CD4-positive, alpha-beta T cell treated with Interferon alpha-2 for 1 hour (primary cell): ENCODE measurements at regions not wholly inside any gene's neighbourhood (a gene's known extent, or its start where the extent isn't known, plus 50 kb on each side); places are given as distances from the start of the nearest gene placed in this dataset.
"Not testable (repeated sequence)": the region's sequence is repeated elsewhere in the genome, so short reads cannot be mapped to it uniquely, and the experiment has no call there.

Experiments used
- DNase-seq, 2 donors: peaks; one replicate each; pipeline ENCODE4 v3.0.0-alpha.2; 2020 to 2022

- no peak for DNase-seq
Observed at GRCh38 chr12:74595696-74596095, 58.1 kb downstream of the ATXN7L3B start.

- no peak for DNase-seq
Observed at GRCh38 chr12:74598819-74599218, 61.2 kb downstream of the ATXN7L3B start.

DNA sequence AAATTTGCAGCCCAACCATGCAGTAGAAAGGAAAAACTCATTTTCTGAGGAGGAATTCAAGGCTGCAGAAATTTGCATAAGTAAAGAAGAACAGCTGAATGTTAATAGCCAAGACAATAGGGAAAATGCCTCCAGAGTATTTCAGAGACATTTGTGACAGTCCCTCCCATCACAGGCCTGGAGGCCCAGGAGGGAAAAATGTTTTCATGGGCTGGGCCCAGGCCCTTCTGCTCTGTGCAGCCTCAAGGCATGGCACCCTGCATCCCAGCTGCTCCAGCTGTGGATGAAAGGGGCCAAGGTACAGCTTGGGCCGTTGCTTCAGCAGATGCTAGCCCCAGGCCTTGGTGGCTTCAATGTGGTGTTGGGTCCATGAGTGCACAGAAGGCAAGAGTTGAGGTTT, 62.3 kb downstream of the ATXN7L3B start:
- DNase-seq: no peak

DNA sequence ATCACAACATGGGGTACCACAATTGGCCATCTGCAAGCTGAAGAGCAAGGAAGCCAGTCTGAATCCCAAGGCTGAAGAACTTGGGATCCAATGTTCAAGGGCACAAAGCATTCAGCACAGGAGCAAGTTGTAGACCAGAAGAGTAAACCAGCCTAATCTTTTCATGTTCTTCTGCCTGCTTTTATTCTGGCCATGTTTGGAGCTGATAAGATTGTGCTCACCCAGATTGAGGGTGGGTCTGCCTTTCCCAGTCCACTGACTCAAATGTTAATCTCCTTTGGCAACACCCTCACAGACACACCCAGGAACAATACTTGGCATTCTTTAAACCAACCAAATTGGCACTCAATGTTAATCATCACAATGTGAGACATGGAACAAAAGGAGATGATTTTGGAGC, 63.2 kb downstream of the ATXN7L3B start:
- not testable (repeated sequence) for DNase-seq

DNA sequence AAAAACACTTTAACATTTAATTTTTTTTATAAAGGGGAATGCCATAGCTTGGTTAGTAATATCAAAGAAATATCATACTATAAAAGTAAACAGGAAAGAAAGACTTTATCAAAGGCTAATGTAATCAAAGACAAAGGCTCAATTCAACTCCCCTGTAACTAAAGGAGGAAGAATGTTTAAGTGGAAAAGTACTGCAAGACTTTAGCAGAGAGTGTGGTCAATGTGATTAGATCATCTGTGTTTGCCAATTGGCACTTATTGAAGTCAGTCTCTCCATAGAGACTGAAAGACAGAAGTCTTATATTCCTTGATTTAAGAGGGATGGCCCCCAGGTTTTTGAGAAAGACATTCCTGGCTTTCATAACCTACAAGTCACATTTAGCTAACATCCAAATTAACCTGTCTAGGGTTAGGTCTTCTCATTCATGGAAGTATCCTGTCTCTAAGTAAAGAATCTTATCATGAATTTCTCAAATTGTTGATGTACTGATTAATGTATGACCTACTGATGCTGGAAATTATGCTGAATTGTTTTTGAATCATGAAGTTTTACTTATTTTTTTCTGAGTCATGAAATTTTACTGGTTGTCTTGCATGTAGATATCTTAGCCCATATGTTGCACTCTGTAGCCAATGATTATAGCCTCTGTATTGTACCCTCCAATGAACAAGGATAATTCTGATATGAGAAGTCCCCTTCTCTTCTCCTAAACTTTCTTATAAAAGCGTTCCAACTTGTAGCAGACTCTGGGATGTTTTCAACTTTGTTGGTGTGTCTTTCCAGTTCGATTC, 65.4 kb downstream of the ATXN7L3B start:
- no peak for DNase-seq

DNA sequence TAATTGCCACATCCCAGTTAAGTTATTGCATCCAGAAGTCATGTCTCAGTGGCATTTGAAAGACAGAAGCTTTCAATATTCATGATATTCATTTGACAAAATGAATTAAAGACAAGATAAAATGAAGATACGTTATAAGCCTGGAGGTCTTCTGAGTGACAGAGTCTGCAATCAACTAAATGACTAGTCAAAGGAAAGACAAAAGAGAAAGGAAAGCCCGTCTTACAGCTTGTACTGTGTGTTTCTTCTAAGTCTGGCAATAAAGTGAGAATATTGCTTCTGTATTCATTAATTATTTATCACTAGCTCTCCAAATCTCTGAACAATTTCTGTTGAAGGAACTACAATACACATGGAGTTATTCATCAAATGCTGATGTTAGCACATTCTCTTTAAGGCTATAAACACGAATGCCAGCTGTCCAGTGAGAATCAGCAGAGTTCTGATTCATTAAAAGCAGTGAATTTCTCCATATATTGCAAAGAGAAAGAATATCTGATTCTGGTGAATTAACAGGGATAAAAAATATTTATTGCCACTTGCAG, 70.7 kb downstream of the ATXN7L3B start:
- no peak for DNase-seq

- DNase-seq: no peak
Observed at GRCh38 chr12:74610711-74611110, 73.1 kb downstream of the ATXN7L3B start.

- DNase-seq: no peak
Observed at GRCh38 chr12:74614426-74614825, 76.8 kb downstream of the ATXN7L3B start.

GRCh38 chr12:74619084-74619483, 81.4 kb downstream of the ATXN7L3B start:
- DNase-seq: no peak

GRCh38 chr12:74619884-74620283, 82.2 kb downstream of the ATXN7L3B start:
- DNase-seq: no peak

- no peak for DNase-seq
Observed at GRCh38 chr12:74620921-74621320, 83.3 kb downstream of the ATXN7L3B start.

DNA sequence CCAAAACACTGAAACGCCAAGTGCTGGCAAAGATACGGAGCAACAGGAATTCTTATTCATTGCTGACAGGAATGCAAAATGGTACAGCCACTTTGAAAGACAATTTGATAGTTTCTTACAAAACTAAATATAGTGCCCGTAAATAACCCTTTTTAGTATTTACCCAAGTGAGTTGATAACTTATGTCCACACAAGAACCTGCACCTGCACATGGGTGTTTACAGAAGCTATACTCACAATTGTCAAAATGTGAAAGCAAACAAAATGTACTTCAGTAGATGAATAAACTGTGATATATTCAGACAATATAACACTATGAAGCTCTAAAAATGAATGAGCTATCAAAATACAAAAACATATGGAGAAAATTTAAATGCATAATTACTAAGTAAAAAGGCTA, 86.6 kb downstream of the ATXN7L3B start:
- no peak for DNase-seq

- DNase-seq: no peak
Observed at GRCh38 chr12:74626397-74626796, 88.8 kb downstream of the ATXN7L3B start.

- DNase-seq: no peak
Observed at GRCh38 chr12:74641262-74641661, 103.6 kb downstream of the ATXN7L3B start.

- DNase-seq: no peak
Observed at GRCh38 chr12:74641694-74642093, 104.1 kb downstream of the ATXN7L3B start.

DNA sequence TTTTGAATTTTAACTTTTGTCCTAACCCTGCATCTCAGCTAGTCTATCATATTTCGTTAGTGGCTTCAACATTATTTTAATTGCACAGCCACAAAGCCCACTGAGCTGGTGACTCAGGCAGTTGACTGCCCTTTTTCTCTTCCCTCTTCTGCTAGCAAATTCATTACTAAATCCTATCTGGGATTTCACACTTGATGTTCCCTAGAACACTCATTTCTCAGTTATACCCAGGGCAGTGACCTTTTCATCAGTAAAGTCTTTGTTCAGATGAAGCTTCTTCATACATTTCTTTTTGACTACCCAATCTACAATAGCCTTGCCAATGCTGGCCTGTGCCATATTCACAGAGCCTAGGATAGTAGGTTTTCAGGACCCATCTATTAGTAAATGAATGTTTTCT, 107.0 kb downstream of the ATXN7L3B start:
- no peak for DNase-seq

GRCh38 chr12:74646831-74647230, 109.2 kb downstream of the ATXN7L3B start:
- DNase-seq: no peak

GRCh38 chr12:74647256-74647655, 109.6 kb downstream of the ATXN7L3B start:
- no peak for DNase-seq

DNA sequence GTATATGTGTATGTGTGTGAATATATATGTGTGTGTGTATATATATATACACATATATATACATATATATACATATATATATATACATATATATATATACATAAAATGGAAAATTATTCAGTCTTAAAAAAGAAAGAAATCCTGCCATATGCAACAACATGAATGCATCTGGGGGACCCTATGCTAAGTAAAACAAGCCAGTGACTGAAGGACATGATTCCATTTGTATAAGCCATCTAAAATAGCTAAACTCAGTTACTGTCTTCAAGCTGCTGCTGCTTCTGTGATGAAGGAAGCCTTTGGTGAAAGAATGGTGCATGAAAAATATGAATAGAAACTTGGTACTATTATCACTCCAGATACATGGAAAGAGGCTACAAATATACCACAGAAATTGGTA, 118.6 kb downstream of the ATXN7L3B start:
- no peak for DNase-seq

- DNase-seq: no peak
Observed at GRCh38 chr12:74660442-74660841, 122.8 kb downstream of the ATXN7L3B start.

DNA sequence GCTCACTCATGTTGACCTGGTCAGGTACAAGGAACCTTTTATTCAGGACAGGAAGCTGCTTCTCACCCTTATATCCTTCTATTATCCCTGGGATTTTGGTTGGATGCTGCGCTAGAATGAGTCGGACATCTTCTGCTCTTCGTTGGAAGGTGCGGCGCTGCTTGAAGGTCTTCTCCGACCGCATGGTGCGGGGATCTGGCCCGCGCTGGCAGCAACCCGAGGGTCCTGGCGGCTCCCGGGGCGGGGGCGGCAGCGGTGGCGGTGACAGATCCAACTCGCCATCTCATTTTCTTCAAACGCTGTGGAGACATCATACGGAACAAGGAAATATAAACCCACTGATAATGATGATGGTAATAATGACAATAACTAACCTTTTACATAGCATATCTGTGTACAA, 126.3 kb downstream of the ATXN7L3B start:
- no peak for DNase-seq

- DNase-seq: no peak
Observed at GRCh38 chr12:74665690-74666089, 128.1 kb downstream of the ATXN7L3B start.

DNA sequence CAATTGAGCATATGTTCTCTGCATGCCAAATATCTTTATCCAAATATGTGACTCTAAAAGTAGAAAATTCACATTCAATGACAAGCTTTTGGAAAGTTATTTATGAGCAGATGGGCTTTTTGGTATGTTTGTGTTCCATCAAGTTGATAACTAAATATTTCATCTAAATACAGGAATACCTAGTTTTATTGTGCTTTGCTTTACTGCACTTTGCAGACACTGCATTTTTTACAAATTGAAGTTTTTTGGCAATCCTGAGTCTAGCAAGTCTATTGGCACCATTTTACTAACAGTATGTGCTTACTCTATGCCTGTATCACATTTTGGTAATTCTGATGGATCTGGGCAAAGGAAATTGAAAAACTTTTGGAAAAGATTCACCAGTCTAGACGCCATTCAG, 133.8 kb downstream of the ATXN7L3B start:
- DNase-seq: no peak

- not testable (repeated sequence) for DNase-seq
Observed at GRCh38 chr12:74676955-74677354, 139.3 kb downstream of the ATXN7L3B start.

DNA sequence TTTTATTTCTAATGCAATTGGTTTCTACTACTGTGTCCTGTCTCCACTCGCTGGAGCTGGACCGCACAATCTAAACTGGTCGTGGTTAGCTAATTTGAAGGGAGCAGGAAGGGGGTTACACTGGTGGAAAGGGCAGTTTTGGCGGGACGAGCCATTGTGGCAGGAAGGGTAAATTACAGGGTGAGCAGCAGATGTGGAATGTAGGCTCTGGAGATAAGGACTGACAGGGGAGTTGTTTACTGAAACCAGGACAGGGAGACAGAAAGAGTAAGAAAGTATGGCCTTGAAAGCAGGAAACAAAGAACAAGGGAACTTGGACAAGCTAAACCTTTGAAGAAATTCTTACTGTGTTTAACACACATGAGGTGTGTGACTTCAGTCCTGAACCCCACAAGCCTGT, 147.8 kb downstream of the ATXN7L3B start:
- no peak for DNase-seq
